Ishikawa (cell line): ENCODE measurements at regions not wholly inside any gene's neighbourhood (a gene's known extent, or its start where the extent isn't known, plus 50 kb on each side); places are given as distances from the start of the nearest gene placed in this dataset.

Experiments
- CEBPB ChIP-seq: IDR thresholded peaks from 2 replicates; pipeline ENCODE4 v1.6.1; 2012
- CREB1 ChIP-seq: IDR thresholded peaks from 2 replicates; pipeline ENCODE4 v1.6.1; 2012; ENCODE audit warnings: low read depth
- EGR1 ChIP-seq: IDR thresholded peaks from 2 replicates; pipeline ENCODE4 v1.6.1; 2012
- EP300 ChIP-seq: IDR thresholded peaks from 2 replicates; pipeline ENCODE4 v1.6.1; 2012; ENCODE audit warnings: borderline replicate concordance
- FOXM1 ChIP-seq: IDR thresholded peaks from 2 replicates; pipeline ENCODE4 v1.6.1; 2012; ENCODE audit warnings: low read depth, borderline replicate concordance
- MAX ChIP-seq: IDR thresholded peaks from 2 replicates; pipeline ENCODE4 v1.6.1; 2012
- NFIC ChIP-seq: IDR thresholded peaks from 2 replicates; pipeline ENCODE4 v1.6.1; 2012
- RAD21 ChIP-seq: IDR thresholded peaks from 2 replicates; pipeline ENCODE4 v1.6.1; 2012; ENCODE audit warnings: low read depth
- REST ChIP-seq: IDR thresholded peaks from 2 replicates; pipeline ENCODE4 v1.6.1; 2012; ENCODE audit warnings: low read depth, mild to moderate bottlenecking
- TAF1 ChIP-seq: IDR thresholded peaks from 2 replicates; pipeline ENCODE4 v1.6.1; 2012; ENCODE audit warnings: low read depth, mild to moderate bottlenecking
- TCF12 ChIP-seq: IDR thresholded peaks from 2 replicates; pipeline ENCODE4 v1.6.1; 2012; ENCODE audit warnings: low read depth
- TEAD4 ChIP-seq: IDR thresholded peaks from 2 replicates; pipeline ENCODE4 v1.6.1; 2012
- USF1 ChIP-seq: IDR thresholded peaks from 2 replicates; pipeline ENCODE4 v1.6.1; 2012
- YY1 ChIP-seq: IDR thresholded peaks from 2 replicates; pipeline ENCODE4 v1.6.1; 2012; ENCODE audit warnings: low read depth
- ZBTB7A ChIP-seq: IDR thresholded peaks from 2 replicates; pipeline ENCODE4 v1.6.1; 2012; ENCODE audit warnings: low read depth

GRCh38 chr3:36295296-36295695 lies 85.0 kb upstream of the STAC start:
- TF ChIP-seq MAX (no peak), NFIC (no peak), REST (no peak), CEBPB (no peak), CREB1 (no peak), TAF1 (no peak), TCF12 (no peak), YY1 (no peak), RAD21 (no peak), ZBTB7A (no peak), EP300 (no peak), TEAD4 (no peak), FOXM1 (no peak), EGR1 (no peak), USF1 (no peak)

GRCh38 chr3:36297195-36297594 lies 83.1 kb upstream of the STAC start:
- no peak for TF ChIP-seq MAX

GRCh38 chr3:36298188-36298587 lies 82.1 kb upstream of the STAC start:
- no peak for TF ChIP-seq TCF12
- peak; percentile 77 for TF ChIP-seq REST
- TF ChIP-seq MAX, result no peak
- TF ChIP-seq USF1, result no peak

GRCh38 chr3:36302158-36302509 lies 78.2 kb upstream of the STAC start:
- TF ChIP-seq MAX (no peak), EP300 (no peak), TAF1 (no peak), FOXM1 (no peak), ZBTB7A (no peak), REST (no peak), TCF12 (no peak), TEAD4 (no peak), YY1 (no peak), NFIC (no peak), CREB1 (no peak), EGR1 (no peak), RAD21 (no peak), USF1 (no peak), CEBPB (no peak)

- TF ChIP-seq RAD21 (no peak), NFIC (no peak), YY1 (no peak), TAF1 (no peak)
These were observed 77.7 kb upstream of the STAC start for GRCh38 chr3:36302626-36303025.
